ENCODE measurements at regions not wholly inside any gene's neighbourhood (a gene's known extent, or its start where the extent isn't known, plus 50 kb on each side); places are given as distances from the start of the nearest gene placed in this dataset.

- H3K27me3 ChIP-seq: peaks cover 0 to 68% (median 0%) of the 10 kb centered on the region in 3 donors
- no peaks in the 10 kb centered on the region for H3K36me3 ChIP-seq
- intact Hi-C loops (cut with DNase I; ENCODE audit: low total_unique reads): no loop called here
- 58 to 84% (median 63%) methylated on average over 8 to 9 of the region's 9 CpGs for WGBS, 5 donors
- no peak for DNase-seq
- H3K9me3 ChIP-seq: peaks cover 0 to 8% (median 0%) of the 10 kb centered on the region in 4 donors
- H3K4me1 ChIP-seq: no peaks in the 10 kb centered on the region
- TF ChIP-seq POLR2A (IDR thresholded peaks at IDR 0.05) (no peak), POLR2AphosphoS5 (IDR thresholded peaks at IDR 0.05) (no peak), EP300 (IDR thresholded peaks at IDR 0.05) (no peak), CTCF (IDR thresholded peaks at IDR 0.05) (no peak)
- no peak overlapping the region for H3K27ac ChIP-seq
- no peak overlapping the region for H3K4me3 ChIP-seq
Measured at GRCh38 chr22:49240016-49240380, 587.7 kb downstream of the BRD1 start.

GRCh38 chr22:49239264-49240015 is 588.2 kb downstream of the BRD1 start:
- no peak for TF ChIP-seq POLR2A (IDR thresholded peaks at IDR 0.05)
- TF ChIP-seq POLR2AphosphoS5 (IDR thresholded peaks at IDR 0.05): no peak
- TF ChIP-seq EP300 (IDR thresholded peaks at IDR 0.05): no peak
- H3K36me3 ChIP-seq: no peaks in the 10 kb centered on the region
- peaks cover 0 to 4% (median 0%) of the 10 kb centered on the region in 4 donors for H3K9me3 ChIP-seq
- H3K27ac ChIP-seq: no peak overlapping the region
- DNase-seq: no peak
- no peaks in the 10 kb centered on the region for H3K4me1 ChIP-seq
- H3K27me3 ChIP-seq: peaks cover 0 to 69% (median 0%) of the 10 kb centered on the region in 3 donors
- no peak overlapping the region for H3K4me3 ChIP-seq
- 62 to 75% (median 71%) methylated on average over 13 to 18 of the region's 18 CpGs for WGBS, 5 donors
- intact Hi-C loops (cut with DNase I; ENCODE audit: low total_unique reads): no loop called here

GRCh38 chr22:49238181-49239141 is 589.2 kb downstream of the BRD1 start:
- H3K9me3 ChIP-seq: no peaks in the 10 kb centered on the region
- no peaks in the 10 kb centered on the region for H3K4me1 ChIP-seq
- no peaks in the 10 kb centered on the region for H3K36me3 ChIP-seq
- H3K4me3 ChIP-seq: no peak overlapping the region
- peaks cover 0 to 69% (median 0%) of the 10 kb centered on the region in 3 donors for H3K27me3 ChIP-seq
- intact Hi-C loops (cut with DNase I; ENCODE audit: low total_unique reads): no loop called here
- 71 to 77% (median 76%) methylated on average over 22 to 25 of the region's 25 CpGs for WGBS, 5 donors
- TF ChIP-seq CTCF (IDR thresholded peaks at IDR 0.05): no peak
- TF ChIP-seq POLR2A (IDR thresholded peaks at IDR 0.05): no peak
- TF ChIP-seq POLR2AphosphoS5 (IDR thresholded peaks at IDR 0.05): no peak
- TF ChIP-seq EP300 (IDR thresholded peaks at IDR 0.05): no peak
- H3K27ac ChIP-seq: no peak overlapping the region
- no peak for DNase-seq

GRCh38 chr22:49237703-49238102 is 590.0 kb downstream of the BRD1 start:
- no peak overlapping the region for H3K4me3 ChIP-seq
- H3K36me3 ChIP-seq: no peaks in the 10 kb centered on the region
- H3K9me3 ChIP-seq: no peaks in the 10 kb centered on the region
- no peak for DNase-seq
- H3K27ac ChIP-seq: no peak overlapping the region
- H3K4me1 ChIP-seq: no peaks in the 10 kb centered on the region
- intact Hi-C loops (cut with DNase I; ENCODE audit: low total_unique reads): no loop called here
- TF ChIP-seq EP300 (IDR thresholded peaks at IDR 0.05): no peak
- no peak for TF ChIP-seq POLR2A (IDR thresholded peaks at IDR 0.05)
- TF ChIP-seq POLR2AphosphoS5 (IDR thresholded peaks at IDR 0.05): no peak
- TF ChIP-seq CTCF (IDR thresholded peaks at IDR 0.05): no peak
- 39 to 56% (median 45%) methylated on average over 4 to 7 of the region's 7 CpGs for WGBS, 5 donors
- peaks cover 0 to 76% (median 0%) of the 10 kb centered on the region in 3 donors for H3K27me3 ChIP-seq
